ENCODE measurements at regions not wholly inside any gene's neighbourhood (a gene's known extent, or its start where the extent isn't known, plus 50 kb on each side); places are given as distances from the start of the nearest gene placed in this dataset.
A peak's percentile ranks its signal among the peaks of the same experiment; 100 is the strongest.

GRCh38 chr14:104247336-104248202 is 109.2 kb downstream of the KIF26A start:
- DNase-seq, result no peak
- no peaks in the 10 kb centered on the region for H3K36me3 ChIP-seq
- H3K9me3 ChIP-seq, result 0 out of 2 replicates have a peak, but pooled peaks cover 3% of the 10 kb centered on the region
- no peak overlapping the region for H3K4me3 ChIP-seq
- H3K27me3 ChIP-seq, result no peaks in the 10 kb centered on the region

GRCh38 chr14:104248203-104249055 is 110.0 kb downstream of the KIF26A start:
- H3K4me3 ChIP-seq, result no peak overlapping the region
- H3K36me3 ChIP-seq, result no peaks in the 10 kb centered on the region
- DNase-seq, result no peak
- H3K9me3 ChIP-seq, result 0 out of 2 replicates have a peak, but pooled peaks cover 3% of the 10 kb centered on the region
- no peaks in the 10 kb centered on the region for H3K27me3 ChIP-seq

GRCh38 chr14:104249089-104249488 is 110.7 kb downstream of the KIF26A start:
- Histone ChIP-seq H3K9me3 (0 out of 2 replicates have a peak, but pooled peaks cover 3% of the 10 kb centered on the region), H3K36me3 (no peaks in the 10 kb centered on the region), H3K4me3 (no peak overlapping the region), H3K27me3 (no peaks in the 10 kb centered on the region)
- DNase-seq, result no peak

- H3K4me3 ChIP-seq, result no peak overlapping the region
- H3K27me3 ChIP-seq, result no peaks in the 10 kb centered on the region
- DNase-seq, result no peak
- H3K36me3 ChIP-seq, result no peaks in the 10 kb centered on the region
- H3K9me3 ChIP-seq, result 0 out of 2 replicates have a peak, but pooled peaks cover 3% of the 10 kb centered on the region
These were observed 111.3 kb downstream of the KIF26A start for GRCh38 chr14:104249706-104250105.

- no peaks in the 10 kb centered on the region for H3K27me3 ChIP-seq
- 0 out of 2 replicates have a peak, but pooled peaks cover 3% of the 10 kb centered on the region for H3K9me3 ChIP-seq
- H3K36me3 ChIP-seq, result no peaks in the 10 kb centered on the region
- no peak for DNase-seq
- H3K4me3 ChIP-seq, result no peak overlapping the region
These were observed 111.8 kb downstream of the KIF26A start for GRCh38 chr14:104250175-104250574.

GRCh38 chr14:104252256-104253215 is 114.1 kb downstream of the KIF26A start:
- Histone ChIP-seq H3K9me3 (no peaks in the 10 kb centered on the region), H3K27me3 (no peaks in the 10 kb centered on the region), H3K36me3 (no peaks in the 10 kb centered on the region), H3K4me3 (no peak overlapping the region)
- DNase-seq, result no peak

GRCh38 chr14:104253223-104253822 is 114.9 kb downstream of the KIF26A start:
- H3K9me3 ChIP-seq, result no peaks in the 10 kb centered on the region
- no peaks in the 10 kb centered on the region for H3K27me3 ChIP-seq
- peak; percentile 22 for DNase-seq
- H3K36me3 ChIP-seq, result no peaks in the 10 kb centered on the region
- no peak overlapping the region for H3K4me3 ChIP-seq

GRCh38 chr14:104253901-104254353 is 115.5 kb downstream of the KIF26A start:
- Histone ChIP-seq H3K36me3 (no peaks in the 10 kb centered on the region), H3K4me3 (no peak overlapping the region), H3K27me3 (no peaks in the 10 kb centered on the region), H3K9me3 (no peaks in the 10 kb centered on the region)
- no peak for DNase-seq

- Histone ChIP-seq H3K27me3 (no peaks in the 10 kb centered on the region), H3K9me3 (no peaks in the 10 kb centered on the region), H3K4me3 (no peak overlapping the region), H3K36me3 (no peaks in the 10 kb centered on the region)
- no peak for DNase-seq
These were observed 116.5 kb downstream of the KIF26A start for GRCh38 chr14:104254735-104255400.

- no peak overlapping the region for H3K4me3 ChIP-seq
- no peaks in the 10 kb centered on the region; the same call in none of the 2 replicates for H3K27me3 ChIP-seq
- no peaks in the 10 kb centered on the region for H3K36me3 ChIP-seq
- H3K9me3 ChIP-seq, result no peaks in the 10 kb centered on the region
- DNase-seq, result no peak
These were observed 117.6 kb downstream of the KIF26A start for GRCh38 chr14:104256025-104256424.

- H3K27me3 ChIP-seq, result no peaks in the 10 kb centered on the region; the same call in none of the 2 replicates
- H3K9me3 ChIP-seq, result no peaks in the 10 kb centered on the region
- no peak for DNase-seq
- H3K4me3 ChIP-seq, result no peak overlapping the region
- H3K36me3 ChIP-seq, result no peaks in the 10 kb centered on the region
These were observed 124.4 kb downstream of the KIF26A start for GRCh38 chr14:104262515-104263514.

GRCh38 chr14:104263675-104264358 is 125.4 kb downstream of the KIF26A start:
- no peak overlapping the region for H3K4me3 ChIP-seq
- no peaks in the 10 kb centered on the region for H3K9me3 ChIP-seq
- no peaks in the 10 kb centered on the region; the same call in none of the 2 replicates for H3K27me3 ChIP-seq
- DNase-seq, result no peak
- no peaks in the 10 kb centered on the region for H3K36me3 ChIP-seq

GRCh38 chr14:104264495-104265265 is 126.3 kb downstream of the KIF26A start:
- Histone ChIP-seq H3K4me3 (no peak overlapping the region), H3K36me3 (no peaks in the 10 kb centered on the region), H3K9me3 (no peaks in the 10 kb centered on the region), H3K27me3 (no peaks in the 10 kb centered on the region; the same call in none of the 2 replicates)
- no peak for DNase-seq
